Activated CD4-positive, CD25-positive, alpha-beta regulatory T cell treated with anti-CD3 and anti-CD28 coated beads, Interleukin-2, amount 50 U/mL, for 16 hours (primary cell): ENCODE measurements at regions not wholly inside any gene's neighbourhood (a gene's known extent, or its start where the extent isn't known, plus 50 kb on each side); places are given as distances from the start of the nearest gene placed in this dataset.

Experiments used
- DNase-seq: peaks from one replicate; pipeline ENCODE4 v3.0.0-alpha.2; 2020; ENCODE audit warnings: low read depth, low spot score

GRCh38 chr16:85359147-85359822 is 247.0 kb upstream of the CIBAR2 start:
- no peak for DNase-seq

GRCh38 chr16:85360323-85361277 is 248.3 kb upstream of the CIBAR2 start:
- no peak for DNase-seq

DNA sequence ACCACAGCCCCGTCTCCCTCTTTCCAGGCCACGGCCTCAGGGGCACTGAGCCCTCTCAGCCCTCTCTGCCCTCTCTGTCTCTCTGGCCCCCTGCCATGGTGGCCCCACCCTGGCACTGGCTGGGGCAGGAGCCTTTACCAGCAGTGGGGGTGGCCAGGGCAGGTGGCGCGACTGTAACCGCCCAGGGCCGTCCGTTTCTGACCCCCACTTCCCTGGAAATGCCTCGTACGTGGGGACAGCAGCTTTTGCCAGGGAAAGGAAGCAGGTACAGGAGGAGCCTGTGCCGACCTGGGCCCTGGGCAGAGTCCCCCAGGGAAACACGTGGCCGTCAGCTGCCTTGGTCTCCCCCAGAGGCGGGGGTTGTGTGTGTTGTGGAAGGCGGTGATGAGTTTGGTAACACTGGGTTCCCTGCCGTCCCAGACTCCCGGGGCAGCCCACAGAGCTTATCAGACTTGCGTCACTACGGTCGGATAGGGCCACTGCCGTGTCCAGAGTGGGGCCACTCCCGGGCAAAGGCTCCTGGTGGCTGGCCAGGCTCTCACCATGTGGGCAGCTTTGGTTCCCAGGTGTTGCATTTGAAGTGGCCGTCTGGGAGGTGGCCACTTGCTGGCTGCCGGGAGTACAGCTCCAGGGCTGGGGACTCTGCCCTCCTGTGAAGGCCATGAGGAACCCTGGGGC is 249.3 kb upstream of the CIBAR2 start:
- DNase-seq, result no peak

GRCh38 chr16:85362443-85362842 is 250.2 kb upstream of the CIBAR2 start:
- no peak for DNase-seq

GRCh38 chr16:85363427-85363826 is 249.7 kb upstream of the GSE1 start:
- no peak for DNase-seq

DNA sequence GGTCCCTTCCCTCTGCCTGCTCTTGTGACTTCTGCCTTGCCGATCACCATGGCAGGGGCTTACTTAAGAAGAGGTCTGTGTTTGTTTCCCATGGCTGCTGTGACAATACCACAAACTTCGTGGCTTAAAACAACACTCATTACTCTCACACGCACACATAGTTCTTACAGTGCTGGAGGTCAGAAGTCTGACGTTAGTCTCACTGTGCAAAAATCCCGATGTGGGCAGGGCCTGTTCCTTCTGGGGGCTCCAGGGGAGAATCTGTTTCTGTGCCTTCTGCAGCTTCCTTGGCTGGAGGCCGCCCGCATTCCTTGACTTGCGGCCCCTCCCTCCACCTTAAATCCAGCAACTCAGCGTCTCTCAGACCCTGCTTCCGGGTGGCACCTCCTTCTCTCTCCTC is 249.2 kb upstream of the GSE1 start:
- no peak for DNase-seq

DNA sequence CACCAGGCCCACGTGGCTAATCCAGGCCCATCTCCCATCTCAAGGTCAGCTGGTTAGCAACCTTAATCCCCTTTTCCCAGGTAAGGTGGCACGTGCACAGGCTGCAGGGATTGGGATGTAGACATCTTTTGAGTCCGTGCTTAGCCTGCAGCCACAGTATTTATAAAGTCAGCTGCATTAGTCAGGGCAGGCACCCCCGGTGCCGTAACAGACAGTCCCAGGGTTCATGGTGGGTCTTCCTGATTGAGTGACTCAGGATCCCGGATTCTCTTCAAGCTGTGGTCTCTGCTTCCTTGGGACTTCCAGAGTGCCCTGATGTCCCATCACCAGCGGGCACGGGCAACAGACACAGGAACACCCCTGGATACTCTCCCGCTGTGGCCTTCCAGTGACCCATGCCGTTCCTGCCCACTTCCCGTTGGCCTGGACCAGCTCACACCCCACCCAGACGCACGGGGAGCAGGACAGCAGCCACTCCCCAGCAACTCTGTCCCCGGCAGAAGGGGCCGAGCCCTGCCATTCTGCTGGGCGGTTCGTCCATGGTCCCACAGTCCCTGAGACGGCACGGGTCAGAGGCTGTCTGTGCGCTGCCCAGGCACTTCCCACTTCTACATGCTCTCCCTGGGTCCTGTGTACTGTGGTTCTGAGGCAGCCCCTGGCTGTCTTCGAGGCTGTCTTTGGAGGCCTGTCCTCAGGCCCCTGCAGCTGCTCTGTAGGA is 248.6 kb upstream of the GSE1 start:
- no peak for DNase-seq

DNA sequence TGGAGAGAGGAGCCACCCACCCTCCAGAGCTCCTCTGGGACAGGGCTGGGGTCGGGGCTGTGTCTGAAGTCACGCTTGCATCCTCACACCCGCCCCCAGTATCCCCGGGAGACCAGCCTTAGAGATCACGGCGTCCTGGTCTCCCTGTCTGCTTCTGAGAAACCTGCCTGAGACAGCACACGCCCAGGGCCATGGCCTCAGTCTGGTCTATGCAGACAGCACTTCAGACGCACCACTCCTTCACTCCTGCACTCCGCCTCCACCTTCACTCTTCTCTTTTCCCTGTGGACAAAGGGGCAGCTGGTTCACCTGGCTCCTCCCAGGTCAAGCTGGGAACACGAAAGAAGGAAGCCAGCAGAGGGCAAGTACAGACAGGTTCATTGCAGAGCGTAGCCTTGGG is 248.0 kb upstream of the GSE1 start:
- DNase-seq, result no peak

DNA sequence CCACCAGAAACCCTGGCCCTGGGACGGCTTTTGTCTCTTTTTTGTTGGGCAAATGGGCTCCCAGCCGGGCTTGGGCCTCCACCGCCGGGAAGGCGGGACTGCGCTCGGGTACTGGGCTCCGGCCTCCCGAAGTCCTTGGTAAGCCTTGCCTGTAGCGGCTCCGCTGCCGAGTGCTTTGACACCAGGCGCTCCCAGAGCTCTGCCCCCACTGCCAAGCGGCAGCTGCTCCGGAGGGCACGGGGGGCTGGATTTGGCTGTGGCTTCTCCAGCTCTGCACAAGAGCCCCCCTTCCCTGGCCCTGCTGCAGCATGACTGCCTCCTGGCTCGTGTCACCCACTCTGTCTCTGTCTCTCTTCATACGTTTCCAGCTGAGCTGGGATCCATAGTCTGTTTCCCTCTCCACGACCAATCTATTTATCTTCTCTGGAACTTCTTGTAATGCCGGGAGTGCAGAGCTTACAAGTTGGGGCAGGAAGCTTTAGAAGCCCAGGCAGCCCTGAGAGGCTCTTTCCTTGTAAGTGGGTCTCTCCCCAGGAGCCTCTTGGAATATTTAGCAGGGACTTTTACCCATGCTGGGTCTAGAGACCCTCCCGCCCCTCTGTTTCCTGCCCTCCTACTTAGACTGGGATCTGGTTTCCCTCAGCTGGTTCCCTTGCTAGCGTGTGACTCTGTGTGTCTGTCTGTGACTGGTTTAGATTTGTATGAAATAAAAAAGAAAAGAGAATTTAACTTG is 246.9 kb upstream of the GSE1 start:
- no peak for DNase-seq

DNA sequence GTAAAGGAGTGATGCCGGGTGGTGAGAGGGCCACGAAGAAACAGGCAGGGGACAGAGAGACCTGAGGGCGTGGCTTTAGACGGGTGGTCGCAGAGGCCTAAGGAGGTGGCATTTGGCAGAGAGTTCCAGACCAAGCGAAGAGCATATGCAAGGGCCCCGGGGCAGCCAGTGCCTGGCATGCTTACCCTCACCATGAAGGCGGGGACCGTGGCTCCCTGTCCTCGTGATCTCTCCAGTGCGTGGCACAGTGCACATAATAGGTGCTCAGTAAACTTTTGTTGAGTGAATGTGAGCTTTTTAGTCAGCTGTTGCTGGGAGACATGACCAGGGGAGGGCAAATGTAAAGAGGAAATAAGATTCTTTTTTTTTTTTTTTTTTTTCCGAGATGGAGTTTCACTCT is 245.6 kb upstream of the GSE1 start:
- no peak for DNase-seq

GRCh38 chr16:85369060-85369459 is 244.1 kb upstream of the GSE1 start:
- DNase-seq, result no peak

DNA sequence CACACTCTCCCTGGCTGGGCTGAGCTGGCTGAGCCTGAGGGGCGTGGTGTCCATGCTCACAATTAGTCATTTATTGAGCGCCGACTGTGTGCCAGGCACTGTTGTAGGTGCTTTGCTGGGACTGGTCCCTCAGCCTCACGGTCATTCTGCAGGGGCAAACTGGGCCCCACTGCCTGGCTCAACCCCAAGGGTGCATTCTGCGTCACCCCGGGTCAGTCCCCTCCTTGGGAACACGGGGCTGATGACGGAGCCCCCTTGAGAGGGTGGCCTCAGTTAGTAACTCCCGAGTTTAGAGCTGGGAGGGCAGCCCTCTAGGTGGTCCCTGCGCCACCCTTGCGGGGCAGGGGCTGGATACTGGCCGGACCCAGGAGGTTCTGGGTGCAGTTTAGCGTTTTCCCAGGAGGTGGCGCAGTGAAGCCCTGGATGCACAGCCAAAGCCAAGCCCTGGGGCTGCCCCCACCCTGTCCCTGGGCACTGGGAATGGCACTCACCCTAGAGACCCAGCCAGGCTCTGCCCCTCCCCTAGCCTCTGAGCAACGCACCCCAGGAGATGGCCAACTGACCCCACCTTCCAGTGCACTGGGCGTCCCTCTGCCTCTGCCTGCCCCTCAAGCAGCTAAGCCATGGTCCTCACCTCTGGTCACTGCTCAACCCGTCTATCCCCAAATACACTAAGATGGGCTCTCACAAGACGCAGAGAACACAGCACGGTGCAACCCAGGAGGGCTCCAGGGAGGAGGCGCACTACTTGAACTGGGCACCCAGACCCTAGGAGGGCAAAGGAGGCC is 243.2 kb upstream of the GSE1 start:
- no peak for DNase-seq

- no peak for DNase-seq
Measured at GRCh38 chr16:85370543-85370880, 242.6 kb upstream of the GSE1 start.

DNA sequence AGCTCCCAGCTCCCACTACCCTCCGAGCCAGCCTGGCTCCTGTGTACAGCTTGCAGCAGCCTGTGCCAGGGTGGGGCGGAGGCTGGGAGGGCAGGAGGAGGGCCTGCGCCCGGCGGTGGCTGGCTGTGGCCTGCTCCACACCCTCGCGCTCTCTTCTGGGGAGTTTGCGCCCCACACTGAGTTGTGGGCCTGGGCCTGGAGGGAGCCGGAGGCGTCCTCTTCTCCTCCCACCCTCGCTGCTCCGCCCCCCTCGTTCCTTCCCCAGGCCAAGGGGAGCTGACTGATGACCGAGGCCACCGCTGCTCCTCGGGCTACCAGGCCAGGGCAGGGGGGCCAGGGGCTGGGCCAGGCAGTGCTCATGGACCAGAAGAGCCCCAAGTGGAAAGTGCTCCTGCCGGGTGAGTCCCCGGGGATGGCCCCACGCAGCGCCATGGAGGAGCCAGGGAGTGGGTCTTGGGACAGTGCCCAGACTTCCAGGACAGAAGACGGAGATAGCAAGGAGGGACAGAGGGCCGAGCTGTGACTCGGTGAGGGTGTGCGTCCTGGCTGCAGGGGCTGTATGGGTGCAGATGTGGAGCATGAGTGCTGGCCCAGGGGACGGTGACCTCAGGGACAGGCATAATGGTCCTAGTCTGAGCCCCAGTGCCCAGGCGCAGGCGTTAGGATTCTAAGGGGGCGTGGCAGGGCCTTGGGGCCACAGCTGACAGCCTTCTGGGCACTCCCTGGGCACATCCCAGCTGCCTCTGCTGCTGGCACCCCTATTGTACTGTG is 242.1 kb upstream of the GSE1 start:
- no peak for DNase-seq

DNA sequence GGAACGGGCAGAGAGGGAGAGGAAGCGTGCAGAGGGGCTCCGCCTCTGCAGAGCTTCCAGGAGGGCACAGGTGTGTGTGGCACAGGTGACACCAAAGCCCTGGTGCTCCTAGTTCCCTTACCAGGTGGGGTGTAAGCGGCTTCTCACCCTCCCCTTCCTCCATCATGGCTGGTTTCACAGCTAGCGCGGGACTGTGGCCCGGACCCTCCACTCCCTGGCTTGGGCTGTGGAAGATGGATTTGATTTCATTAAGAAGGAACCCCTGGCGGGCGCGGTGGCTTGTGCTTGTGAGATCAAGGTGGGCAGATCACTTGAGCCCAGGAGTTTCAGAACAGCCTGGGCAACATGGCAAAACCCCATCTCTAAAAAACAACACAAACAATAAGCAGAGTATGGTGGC is 241.2 kb upstream of the GSE1 start:
- DNase-seq, result no peak

GRCh38 chr16:85372627-85373372 is 240.3 kb upstream of the GSE1 start:
- DNase-seq, result no peak

- no peak for DNase-seq
Measured at GRCh38 chr16:85373741-85374570, 239.2 kb upstream of the GSE1 start.

GRCh38 chr16:85374571-85374872 is 238.6 kb upstream of the GSE1 start:
- no peak for DNase-seq
